Loucy (cell line): ENCODE measurements at regions not wholly inside any gene's neighbourhood (a gene's known extent, or its start where the extent isn't known, plus 50 kb on each side); places are given as distances from the start of the nearest gene placed in this dataset.

Experiments
- EZH2phosphoT487 ChIP-seq: fragments of 200-600 bp; IDR thresholded peaks from 2 replicates; pipeline ENCODE4 v1.6.1; 2018; ENCODE audit warnings: antibody characterized with exemption, mild to moderate bottlenecking, moderate library complexity, borderline replicate concordance
- TF ChIP-seq, protein P1 (sequence below): fragments of 200-600 bp; sonication (generic); conservative IDR thresholded peaks from 2 replicates; pipeline ENCODE4 v1.5.1; 2014; ENCODE audit warnings: mild to moderate bottlenecking, antibody characterized with exemption, low read length

DNA sequence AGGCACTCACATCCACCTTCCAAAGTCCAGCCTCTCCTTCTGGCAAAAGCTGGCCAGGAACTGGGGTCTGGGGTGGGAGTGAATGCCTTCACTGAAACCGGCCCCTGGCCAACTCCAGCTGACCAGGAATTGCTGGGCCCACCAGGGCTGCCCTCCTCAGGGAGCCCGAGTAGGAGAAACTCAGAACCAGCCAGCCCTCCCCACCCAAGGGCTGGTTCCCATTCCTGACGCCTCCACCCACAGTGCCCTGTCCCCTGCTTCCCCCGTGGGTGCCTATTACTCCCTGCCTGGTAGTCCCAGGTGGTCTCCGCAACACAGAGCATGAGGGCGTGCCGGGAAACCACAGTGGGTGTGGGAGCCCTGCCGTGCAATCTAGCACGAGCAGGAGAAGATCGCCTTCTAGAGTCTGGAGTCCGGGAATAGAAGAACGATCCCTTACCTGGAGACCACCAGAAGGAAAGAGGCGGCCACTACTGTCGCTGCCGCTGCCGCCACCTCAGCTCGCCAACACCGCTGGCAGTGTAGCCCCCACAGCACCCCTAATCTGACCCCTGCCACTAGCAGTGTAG is 178.8 kb downstream of the POTEB3 start:
- no peak for TF ChIP-seq EZH2phosphoT487
- TF ChIP-seq, protein P1, sequence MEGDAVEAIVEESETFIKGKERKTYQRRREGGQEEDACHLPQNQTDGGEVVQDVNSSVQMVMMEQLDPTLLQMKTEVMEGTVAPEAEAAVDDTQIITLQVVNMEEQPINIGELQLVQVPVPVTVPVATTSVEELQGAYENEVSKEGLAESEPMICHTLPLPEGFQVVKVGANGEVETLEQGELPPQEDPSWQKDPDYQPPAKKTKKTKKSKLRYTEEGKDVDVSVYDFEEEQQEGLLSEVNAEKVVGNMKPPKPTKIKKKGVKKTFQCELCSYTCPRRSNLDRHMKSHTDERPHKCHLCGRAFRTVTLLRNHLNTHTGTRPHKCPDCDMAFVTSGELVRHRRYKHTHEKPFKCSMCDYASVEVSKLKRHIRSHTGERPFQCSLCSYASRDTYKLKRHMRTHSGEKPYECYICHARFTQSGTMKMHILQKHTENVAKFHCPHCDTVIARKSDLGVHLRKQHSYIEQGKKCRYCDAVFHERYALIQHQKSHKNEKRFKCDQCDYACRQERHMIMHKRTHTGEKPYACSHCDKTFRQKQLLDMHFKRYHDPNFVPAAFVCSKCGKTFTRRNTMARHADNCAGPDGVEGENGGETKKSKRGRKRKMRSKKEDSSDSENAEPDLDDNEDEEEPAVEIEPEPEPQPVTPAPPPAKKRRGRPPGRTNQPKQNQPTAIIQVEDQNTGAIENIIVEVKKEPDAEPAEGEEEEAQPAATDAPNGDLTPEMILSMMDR, result no peak
